ENCODE measurements at regions not wholly inside any gene's neighbourhood (a gene's known extent, or its start where the extent isn't known, plus 50 kb on each side); places are given as distances from the start of the nearest gene placed in this dataset.

GRCh38 chr1:56019472-56019871, 559.9 kb downstream of the PLPP3 start:
- DNase-seq: no peak

GRCh38 chr1:56017336-56017735, 562.0 kb downstream of the PLPP3 start:
- DNase-seq: no peak

GRCh38 chr1:56003846-56004245, 575.5 kb downstream of the PLPP3 start:
- no peak for DNase-seq

- DNase-seq: no peak
Observed at GRCh38 chr1:56002231-56002630, 577.1 kb downstream of the PLPP3 start.

- DNase-seq: no peak
Observed at GRCh38 chr1:56000424-56000823, 578.9 kb downstream of the PLPP3 start.

GRCh38 chr1:55997536-55997935, 581.8 kb downstream of the PLPP3 start:
- DNase-seq: no peak

GRCh38 chr1:55993646-55994318, 585.6 kb downstream of the PLPP3 start:
- no peak for DNase-seq

- DNase-seq: no peak
Observed at GRCh38 chr1:55990007-55990406, 589.4 kb downstream of the PLPP3 start.

GRCh38 chr1:55988963-55989452, 590.4 kb downstream of the PLPP3 start:
- no peak for DNase-seq

- no peak for DNase-seq
Observed at GRCh38 chr1:55987491-55988249, 591.7 kb downstream of the PLPP3 start.

GRCh38 chr1:55986003-55986402, 593.4 kb downstream of the PLPP3 start:
- DNase-seq: no peak

- no peak for DNase-seq
Observed at GRCh38 chr1:55981010-55981650, 598.2 kb downstream of the PLPP3 start.

- no peak for DNase-seq
Observed at GRCh38 chr1:55980582-55980981, 598.8 kb downstream of the PLPP3 start.

- no peak for DNase-seq
Observed at GRCh38 chr1:55974714-55975441, 604.5 kb downstream of the PLPP3 start.

- no peak for DNase-seq
Observed at GRCh38 chr1:55970526-55971110, 608.7 kb downstream of the PLPP3 start.

- DNase-seq: no peak
Observed at GRCh38 chr1:55969322-55969721, 610.0 kb downstream of the PLPP3 start.

GRCh38 chr1:55968661-55969060, 610.7 kb downstream of the PLPP3 start:
- no peak for DNase-seq

GRCh38 chr1:55965981-55966461, 613.3 kb downstream of the PLPP3 start:
- no peak for DNase-seq

- DNase-seq: no peak
Observed at GRCh38 chr1:55962472-55962871, 616.9 kb downstream of the PLPP3 start.

- DNase-seq: no peak
Observed at GRCh38 chr1:55959136-55959548, 620.2 kb downstream of the PLPP3 start.

- no peak for DNase-seq
Observed at GRCh38 chr1:55958498-55958897, 620.9 kb downstream of the PLPP3 start.

GRCh38 chr1:55957276-55957675, 622.1 kb downstream of the PLPP3 start:
- DNase-seq: no peak
